ENCODE measurements at regions not wholly inside any gene's neighbourhood (a gene's known extent, or its start where the extent isn't known, plus 50 kb on each side); places are given as distances from the start of the nearest gene placed in this dataset.

- TF ChIP-seq POLR2A (IDR thresholded peaks at IDR 0.05) (no peak), CTCF (IDR thresholded peaks at IDR 0.05) (no peak)
Measured at GRCh38 chr6:34618430-34619182, 62.5 kb upstream of the SPDEF start.

Data from thyroid gland (tissue), 4 donors.